ENCODE measurements at regions not wholly inside any gene's neighbourhood (a gene's known extent, or its start where the extent isn't known, plus 50 kb on each side); places are given as distances from the start of the nearest gene placed in this dataset.
"Not testable (repeated sequence)": the region's sequence is repeated elsewhere in the genome, so short reads cannot be mapped to it uniquely, and the experiment has no call there.

- TF ChIP-seq CTCF (IDR thresholded peaks at IDR 0.05; ENCODE audit: low read depth, low read length) (no peak), MAX (IDR thresholded peaks at IDR 0.05; ENCODE audit: low read depth, low read length) (no peak), MYC (IDR thresholded peaks at IDR 0.05; ENCODE audit: low read depth, low read length) (no peak), POLR2A (IDR thresholded peaks at IDR 0.05; ENCODE audit: extremely low read depth, insufficient read length) (no peak)
- no peak for DNase-seq (ENCODE audit: low read depth)
- H3K4me3 ChIP-seq (ENCODE audit: low read depth, low read length) = no peak overlapping the region
Measured at GRCh38 chr1:118459871-118460270, 274.8 kb upstream of the SPAG17 start.

GRCh38 chr1:118453856-118454255 lies 268.8 kb upstream of the SPAG17 start:
- DNase-seq (ENCODE audit: low read depth); H3K4me3 ChIP-seq (ENCODE audit: low read depth, low read length): not testable (repeated sequence)

GRCh38 chr1:118445156-118445555 lies 260.1 kb upstream of the SPAG17 start:
- H3K4me3 ChIP-seq (ENCODE audit: low read depth, low read length) = no peak overlapping the region
- DNase-seq (ENCODE audit: low read depth) = no peak
- TF ChIP-seq MAX (IDR thresholded peaks at IDR 0.05; ENCODE audit: low read depth, low read length) (no peak), POLR2A (IDR thresholded peaks at IDR 0.05; ENCODE audit: extremely low read depth, insufficient read length) (no peak), CTCF (IDR thresholded peaks at IDR 0.05; ENCODE audit: low read depth, low read length) (no peak), MYC (IDR thresholded peaks at IDR 0.05; ENCODE audit: low read depth, low read length) (no peak)

- TF ChIP-seq MAX (IDR thresholded peaks at IDR 0.05; ENCODE audit: low read depth, low read length) = no peak
- no peak for TF ChIP-seq CTCF (IDR thresholded peaks at IDR 0.05; ENCODE audit: low read depth, low read length)
- TF ChIP-seq MYC (IDR thresholded peaks at IDR 0.05; ENCODE audit: low read depth, low read length) = no peak
- TF ChIP-seq POLR2A (IDR thresholded peaks at IDR 0.05; ENCODE audit: extremely low read depth, insufficient read length) = no peak
- no peak overlapping the region for H3K4me3 ChIP-seq (ENCODE audit: low read depth, low read length)
- DNase-seq (ENCODE audit: low read depth) = no peak
Measured at GRCh38 chr1:118442214-118442613, 257.2 kb upstream of the SPAG17 start.

GRCh38 chr1:118437664-118438063 lies 252.6 kb upstream of the SPAG17 start:
- no peak for TF ChIP-seq MAX (IDR thresholded peaks at IDR 0.05; ENCODE audit: low read depth, low read length)
- TF ChIP-seq POLR2A (IDR thresholded peaks at IDR 0.05; ENCODE audit: extremely low read depth, insufficient read length) = no peak
- TF ChIP-seq MYC (IDR thresholded peaks at IDR 0.05; ENCODE audit: low read depth, low read length) = no peak
- TF ChIP-seq CTCF (IDR thresholded peaks at IDR 0.05; ENCODE audit: low read depth, low read length) = no peak
- no peak overlapping the region for H3K4me3 ChIP-seq (ENCODE audit: low read depth, low read length)
- no peak for DNase-seq (ENCODE audit: low read depth)

GRCh38 chr1:118429856-118430255 lies 244.8 kb upstream of the SPAG17 start:
- TF ChIP-seq MYC (IDR thresholded peaks at IDR 0.05; ENCODE audit: low read depth, low read length) (no peak), CTCF (IDR thresholded peaks at IDR 0.05; ENCODE audit: low read depth, low read length) (no peak)
- peak; percentile 2 for DNase-seq (ENCODE audit: low read depth)
- no peak overlapping the region for H3K4me3 ChIP-seq (ENCODE audit: low read depth, low read length)
